IMR-90 (cell line): ENCODE measurements at regions not wholly inside any gene's neighbourhood (a gene's known extent, or its start where the extent isn't known, plus 50 kb on each side); places are given as distances from the start of the nearest gene placed in this dataset.

Source experiments
- ATAC-seq: fragments of 200-7000 bp; cut with Tn5 transposase; 2 replicates; pipeline ENCODE4 v1.9.1; 2020; ENCODE audit warnings: low read depth, mild to moderate bottlenecking, moderate library complexity
- BruUV-seq: library from RNA; stranded (reverse); fragments of 400-500 nt; replicated peaks from 2 replicates; lab custom pipeline; 2021; lab: Mats Ljungman, UMichigan
- CTCF ChIA-PET: fragments of 300-600 bp; formaldehyde crosslinking; extraction: SDS; loops from one replicate; lab custom pipeline; 2021; ENCODE audit warnings: antibody characterized with exemption; lab: Yijun Ruan, JAX
- POLR2A ChIA-PET: fragments of 300-600 bp; sonication (Branson Sonifier 250); formaldehyde crosslinking; loops from one replicate; lab custom pipeline; 2022; ENCODE audit warnings: antibody characterized with exemption; ENCODE audit not compliant: unreplicated experiment; lab: Charles Lee
- DNase-seq: peaks from one replicate; pipeline ENCODE4 v3.0.0; 2013
- H2AFZ ChIP-seq: replicated peaks from 2 replicates; pipeline ENCODE3; 2013; ENCODE audit warnings: low read length, mild to moderate bottlenecking; ENCODE audit not compliant: poor library complexity
- H2AK5ac ChIP-seq: 2 replicates; pipeline ENCODE4 v1.6.1; 2013; ENCODE audit warnings: low read depth, low read length, inconsistent platforms
- H2AK9ac ChIP-seq: replicated peaks from 2 replicates; pipeline ENCODE3; 2013; ENCODE audit warnings: mild to moderate bottlenecking, low read depth, low read length, moderate library complexity; ENCODE audit not compliant: poor library complexity
- H2BK120ac ChIP-seq: 2 replicates; pipeline ENCODE4 v1.6.1; 2013; ENCODE audit warnings: low read depth, low read length, inconsistent platforms
- H2BK15ac ChIP-seq: 3 replicates; pipeline ENCODE4 v1.6.1; 2013; ENCODE audit warnings: low read depth, low read length, inconsistent platforms
- H2BK20ac ChIP-seq: 2 replicates; pipeline ENCODE4 v1.6.1; 2013; ENCODE audit warnings: low read depth, mild to moderate bottlenecking, inconsistent platforms, low read length, moderate library complexity
- H2BK5ac ChIP-seq: 2 replicates; pipeline ENCODE4 v1.6.1; 2013; ENCODE audit warnings: mild to moderate bottlenecking, low read depth, low read length, inconsistent platforms; ENCODE audit not compliant: poor library complexity, severe bottlenecking
- H3K14ac ChIP-seq: replicated peaks from 2 replicates; pipeline ENCODE4 v1.6.1; 2013; ENCODE audit warnings: low read depth, low read length, inconsistent platforms
- H3K18ac ChIP-seq: 2 replicates; pipeline ENCODE4 v1.6.1; 2013; ENCODE audit warnings: low read depth, low read length, control low read depth
- H3K23ac ChIP-seq: 2 replicates; pipeline ENCODE4 v1.6.1; 2013; ENCODE audit warnings: low read depth, low read length, inconsistent platforms
- H3K27ac ChIP-seq: 2 replicates; pipeline ENCODE4 v1.5.1; 2013; ENCODE audit warnings: mild to moderate bottlenecking, control low read depth, low read length; ENCODE audit not compliant: insufficient read depth
- H3K27me3 ChIP-seq: 2 replicates; pipeline ENCODE4 v1.6.1; 2013; ENCODE audit warnings: low read length; ENCODE audit not compliant: control insufficient read depth, insufficient read depth
- H3K36me3 ChIP-seq: 2 replicates; pipeline ENCODE4 v1.6.1; 2013; ENCODE audit warnings: low read length, mixed read lengths; ENCODE audit not compliant: control insufficient read depth, insufficient read depth
- H3K4ac ChIP-seq: 2 replicates; pipeline ENCODE4 v1.6.1; 2013; ENCODE audit warnings: low read depth, low read length, inconsistent platforms
- H3K4me1 ChIP-seq: 2 replicates; pipeline ENCODE4 v1.6.1; 2013; ENCODE audit warnings: low read length, mixed read lengths; ENCODE audit not compliant: control insufficient read depth, insufficient read depth
- H3K4me2 ChIP-seq: 2 replicates; pipeline ENCODE4 v1.6.1; 2013; ENCODE audit warnings: low read depth, mild to moderate bottlenecking, control low read depth, low read length, moderate library complexity
- H3K4me3 ChIP-seq: 2 replicates; pipeline ENCODE4 v1.5.1; 2013; ENCODE audit warnings: low read depth, mild to moderate bottlenecking, control low read depth, low read length, moderate library complexity; ENCODE audit not compliant: insufficient read depth
- H3K56ac ChIP-seq: 2 replicates; pipeline ENCODE4 v1.6.1; 2013; ENCODE audit warnings: low read length, inconsistent platforms; ENCODE audit not compliant: insufficient read depth; ENCODE audit errors: extremely low read depth
- H3K79me1 ChIP-seq, 2 experiments: 2 replicates each; pipeline ENCODE4 v1.6.1; 2013; ENCODE audit warnings: low read length in 2 of 2, inconsistent platforms in 1 of 2, low read depth in 1 of 2
- H3K9ac ChIP-seq: 2 replicates; pipeline ENCODE4 v1.6.1; 2013; ENCODE audit warnings: low read depth, low read length, control low read depth
- H3K9me1 ChIP-seq: 2 replicates; pipeline ENCODE4 v1.6.1; 2013; ENCODE audit warnings: low read length, inconsistent platforms; ENCODE audit not compliant: insufficient read depth
- H3K9me3 ChIP-seq: 2 replicates; pipeline ENCODE4 v1.6.1; 2013; ENCODE audit warnings: low read length; ENCODE audit not compliant: control insufficient read depth, insufficient read depth
- H4K20me1 ChIP-seq: 2 replicates; pipeline ENCODE4 v1.6.1; 2013; ENCODE audit warnings: low read length, inconsistent platforms; ENCODE audit not compliant: insufficient read depth
- H4K5ac ChIP-seq: 2 replicates; pipeline ENCODE4 v1.6.1; 2013; ENCODE audit warnings: mild to moderate bottlenecking, low read depth, low read length, control low read depth
- H4K8ac ChIP-seq, 2 experiments: 2 replicates each; pipeline ENCODE4 v1.6.1; 2013; ENCODE audit warnings: low read depth in 2 of 2, low read length in 2 of 2, control low read depth in 1 of 2, inconsistent platforms in 1 of 2
- H4K91ac ChIP-seq: 2 replicates; pipeline ENCODE4 v1.6.1; 2013; ENCODE audit warnings: low read depth, low read length, inconsistent platforms; ENCODE audit not compliant: insufficient read depth
- BHLHE40 ChIP-seq: fragments of 150-350 bp; IDR thresholded peaks from 2 replicates; pipeline ENCODE4 v1.6.1; 2016; ENCODE audit warnings: mild to moderate bottlenecking, low read depth, low read length
- CEBPB ChIP-seq: IDR thresholded peaks from 2 replicates; pipeline ENCODE4 v1.6.1; 2012; ENCODE audit warnings: low read depth, low read length, improper control_type of control experiment
- FOS ChIP-seq: fragments of 150-350 bp; IDR thresholded peaks from 2 replicates; pipeline ENCODE4 v1.6.1; 2016; ENCODE audit warnings: low read depth, low read length
- MAFK ChIP-seq: IDR thresholded peaks from 2 replicates; pipeline ENCODE4 v1.6.1; 2012; ENCODE audit warnings: low read depth, low read length, improper control_type of control experiment
- MAZ ChIP-seq: IDR thresholded peaks from 2 replicates; pipeline ENCODE4 v1.6.1; 2012; ENCODE audit warnings: low read depth, mild to moderate bottlenecking, low read length, improper control_type of control experiment, moderate library complexity, borderline replicate concordance
- MXI1 ChIP-seq: IDR thresholded peaks from 2 replicates; pipeline ENCODE4 v1.6.1; 2012; ENCODE audit warnings: low read depth, mild to moderate bottlenecking, low read length, moderate library complexity, borderline replicate concordance
- POLR2A ChIP-seq: IDR thresholded peaks from 2 replicates; pipeline ENCODE4 v1.6.1; 2012; ENCODE audit warnings: mild to moderate bottlenecking, low read depth, low read length
- WGBS, 2 experiments: methylation state at CpG; one replicate each; pipeline versions ENCODE4 v1.1.5 to v1.1.7; 2013; ENCODE audit warnings: missing lambda C conversion rate in 2 of 2; ENCODE audit not compliant: insufficient read length in 1 of 2; ENCODE audit errors: extremely low coverage in 2 of 2; 5-methylcytosine and 5-hydroxymethylcytosine counted together
- dilution Hi-C: fragments of 300-500 bp; cut with HindIII; formaldehyde crosslinking; loops from one replicate; pipeline ENCODE4 v1.14.3; 2018; ENCODE audit warnings: low sequenced_read_pairs; ENCODE audit not compliant: unreplicated experiment
- in situ Hi-C: fragments of 300-500 bp; cut with MboI; formaldehyde crosslinking; loops from 3 replicates; pipeline ENCODE4 v1.14.3; 2019; ENCODE audit warnings: low sequenced_read_pairs, inconsistent platforms, mixed read lengths
- intact Hi-C: fragments of 100-400 bp; cut with micrococcal nuclease; formaldehyde crosslinking; loops from 2 replicates; pipeline ENCODE4 v1.10.0; 2022
- TF ChIP-seq, protein P1 (sequence below): conservative IDR thresholded peaks from 2 replicates; pipeline ENCODE4 v1.5.1; 2012; ENCODE audit warnings: mild to moderate bottlenecking, low read depth, low read length, improper control_type of control experiment
- TF ChIP-seq, protein P2 (sequence below): fragments of 150-350 bp; IDR thresholded peaks from 2 replicates; pipeline ENCODE4 v1.6.1; 2017; ENCODE audit warnings: mild to moderate bottlenecking, antibody characterized with exemption, low read length, low read depth

DNA sequence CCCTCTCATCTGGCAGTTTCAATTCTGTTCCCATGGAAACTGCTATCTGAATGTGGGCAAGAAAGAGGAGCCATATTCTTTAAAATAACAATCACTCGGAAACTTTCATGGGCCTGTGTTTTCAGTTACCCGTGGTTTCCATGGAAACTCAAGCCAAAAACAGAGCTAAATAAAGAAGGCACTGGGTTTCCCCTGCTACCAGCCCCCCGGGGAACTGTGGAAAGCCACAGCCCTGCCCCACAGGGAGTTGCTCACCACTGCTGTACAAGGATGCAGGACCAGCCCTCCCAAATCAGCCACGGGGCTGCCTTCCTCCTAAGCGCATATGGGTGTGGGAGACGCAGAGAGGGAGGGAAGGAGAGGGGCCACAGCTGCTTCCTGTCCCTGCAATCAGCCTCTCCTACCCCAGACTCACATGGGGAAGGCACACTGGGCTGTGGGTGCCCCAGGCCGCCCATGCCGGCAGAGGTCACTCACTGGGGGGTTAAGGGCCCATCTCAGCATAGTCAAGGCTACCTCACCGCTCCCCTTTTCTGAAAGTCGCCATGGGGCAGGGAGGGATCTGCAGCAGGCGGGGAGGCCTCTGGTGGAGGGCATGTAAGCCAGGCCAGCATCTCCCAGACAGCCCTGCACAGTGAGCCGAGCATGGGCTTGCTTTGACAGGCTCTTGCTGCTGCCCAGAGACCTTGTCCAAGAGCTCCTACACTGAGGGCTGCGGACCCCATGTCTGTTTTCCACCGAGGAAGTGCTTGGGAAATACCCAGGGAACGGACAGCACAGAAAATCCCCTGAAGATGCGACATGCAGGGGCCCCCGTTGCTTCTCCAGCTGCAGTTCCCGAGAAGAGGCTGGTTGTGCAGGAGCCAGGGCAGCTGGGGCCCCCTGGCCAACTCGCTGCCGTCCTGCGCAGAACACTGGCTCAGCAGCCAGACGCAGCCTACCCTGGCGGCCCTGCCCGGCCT, 157.3 kb upstream of the PPP2R2D start:
- Histone ChIP-seq H3K9ac (no peak overlapping the region), H2AFZ (no peak overlapping the region), H4K8ac (no peak overlapping the region), H3K23ac (no peak overlapping the region), H2AK9ac (no peak overlapping the region), H2BK5ac (no peak overlapping the region), H3K4me1 (no peaks in the 10 kb centered on the region), H3K27ac (no peak overlapping the region), H3K9me3 (peaks cover 54% of the 10 kb centered on the region), H3K27me3 (no peaks in the 10 kb centered on the region), H2BK120ac (no peak overlapping the region), H3K9me1 (no peaks in the 10 kb centered on the region), H3K56ac (no peak overlapping the region), H3K4ac (no peak overlapping the region), H3K36me3 (no peaks in the 10 kb centered on the region), H2BK20ac (no peak overlapping the region), H4K5ac (no peak overlapping the region), H3K79me1 (no peaks in the 10 kb centered on the region), H4K20me1 (no peaks in the 10 kb centered on the region), H3K14ac (no peak overlapping the region), H3K18ac (no peak overlapping the region), H3K4me3 (no peak overlapping the region), H4K91ac (no peak overlapping the region), H3K4me2 (no peak overlapping the region), H2AK5ac (no peak overlapping the region), H2BK15ac (no peak overlapping the region)
- WGBS, 2 experiments: 26% methylated on average over 4 of the region's 24 CpGs; no CpG with 5 or more reads in 1 of the 2 experiments
- in situ Hi-C loops (no loop called here), intact Hi-C loops (no loop called here), dilution Hi-C loops (no loop called here)
- ATAC-seq (no peak), DNase-seq (no peak)
- CTCF ChIA-PET: no interaction called here
- TF ChIP-seq POLR2A (no peak), FOS (no peak), MAFK (no peak), MAZ (no peak), MXI1 (no peak), BHLHE40 (no peak), CEBPB (no peak)
- TF ChIP-seq, protein P1, sequence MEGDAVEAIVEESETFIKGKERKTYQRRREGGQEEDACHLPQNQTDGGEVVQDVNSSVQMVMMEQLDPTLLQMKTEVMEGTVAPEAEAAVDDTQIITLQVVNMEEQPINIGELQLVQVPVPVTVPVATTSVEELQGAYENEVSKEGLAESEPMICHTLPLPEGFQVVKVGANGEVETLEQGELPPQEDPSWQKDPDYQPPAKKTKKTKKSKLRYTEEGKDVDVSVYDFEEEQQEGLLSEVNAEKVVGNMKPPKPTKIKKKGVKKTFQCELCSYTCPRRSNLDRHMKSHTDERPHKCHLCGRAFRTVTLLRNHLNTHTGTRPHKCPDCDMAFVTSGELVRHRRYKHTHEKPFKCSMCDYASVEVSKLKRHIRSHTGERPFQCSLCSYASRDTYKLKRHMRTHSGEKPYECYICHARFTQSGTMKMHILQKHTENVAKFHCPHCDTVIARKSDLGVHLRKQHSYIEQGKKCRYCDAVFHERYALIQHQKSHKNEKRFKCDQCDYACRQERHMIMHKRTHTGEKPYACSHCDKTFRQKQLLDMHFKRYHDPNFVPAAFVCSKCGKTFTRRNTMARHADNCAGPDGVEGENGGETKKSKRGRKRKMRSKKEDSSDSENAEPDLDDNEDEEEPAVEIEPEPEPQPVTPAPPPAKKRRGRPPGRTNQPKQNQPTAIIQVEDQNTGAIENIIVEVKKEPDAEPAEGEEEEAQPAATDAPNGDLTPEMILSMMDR: no peak
- TF ChIP-seq, protein P2, sequence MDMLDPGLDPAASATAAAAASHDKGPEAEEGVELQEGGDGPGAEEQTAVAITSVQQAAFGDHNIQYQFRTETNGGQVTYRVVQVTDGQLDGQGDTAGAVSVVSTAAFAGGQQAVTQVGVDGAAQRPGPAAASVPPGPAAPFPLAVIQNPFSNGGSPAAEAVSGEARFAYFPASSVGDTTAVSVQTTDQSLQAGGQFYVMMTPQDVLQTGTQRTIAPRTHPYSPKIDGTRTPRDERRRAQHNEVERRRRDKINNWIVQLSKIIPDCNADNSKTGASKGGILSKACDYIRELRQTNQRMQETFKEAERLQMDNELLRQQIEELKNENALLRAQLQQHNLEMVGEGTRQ: no peak
- POLR2A ChIA-PET: no interaction called here
- BruUV-seq: no TSS peak
